ENCODE measurements at regions not wholly inside any gene's neighbourhood (a gene's known extent, or its start where the extent isn't known, plus 50 kb on each side); places are given as distances from the start of the nearest gene placed in this dataset.

- no peak for DNase-seq
Observed at GRCh38 chr14:55946231-55946630, 172.0 kb upstream of the PELI2 start.

- DNase-seq, result no peak
Observed at GRCh38 chr14:55948399-55948798, 169.8 kb upstream of the PELI2 start.

- DNase-seq, result no peak
Observed at GRCh38 chr14:55949708-55950107, 168.5 kb upstream of the PELI2 start.

DNA sequence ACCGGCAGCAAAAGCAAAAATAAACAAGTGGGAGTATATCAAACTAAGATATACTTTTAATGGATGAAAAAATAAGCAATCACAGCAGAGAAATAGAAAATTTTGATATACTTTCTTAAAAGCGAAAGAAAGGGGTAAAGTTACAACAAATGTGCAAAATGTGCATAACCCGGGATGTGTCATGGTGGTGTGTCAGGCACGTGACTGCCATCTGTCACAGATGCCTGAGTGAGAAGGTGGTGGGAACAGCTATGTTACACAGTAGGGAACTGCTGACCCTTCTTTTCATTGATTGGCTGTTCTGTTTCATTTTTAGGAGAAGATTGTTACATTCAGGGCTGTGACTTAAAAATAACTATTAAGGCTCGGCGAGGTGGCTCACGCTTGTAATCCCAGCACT is 168.1 kb upstream of the PELI2 start:
- DNase-seq, result no peak

- no peak for DNase-seq
Observed at GRCh38 chr14:55951341-55952206, 166.6 kb upstream of the PELI2 start.

GRCh38 chr14:55954108-55954507 is 164.1 kb upstream of the PELI2 start:
- no peak for DNase-seq

GRCh38 chr14:55955175-55955574 is 163.0 kb upstream of the PELI2 start:
- no peak for DNase-seq

- no peak for DNase-seq
Observed at GRCh38 chr14:55957950-55958349, 160.3 kb upstream of the PELI2 start.

DNA sequence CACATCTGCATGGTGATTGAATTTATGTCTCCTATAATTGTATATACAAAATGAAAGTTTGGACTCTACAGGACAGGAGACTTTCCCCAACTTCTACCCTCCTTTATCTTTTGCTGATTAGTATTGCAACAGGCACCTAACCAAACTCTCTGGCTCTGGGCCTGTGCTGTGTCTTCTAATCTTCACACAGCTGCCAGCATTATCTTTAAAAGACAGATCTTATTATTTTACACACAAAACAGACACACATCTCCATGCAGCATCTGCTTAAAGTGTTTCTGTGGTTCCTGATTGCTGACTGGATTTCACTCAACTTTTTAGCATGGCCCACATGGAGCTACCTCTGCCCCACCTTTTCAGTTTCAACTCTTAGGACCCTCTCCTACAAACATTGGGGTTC is 154.9 kb upstream of the PELI2 start:
- DNase-seq, result no peak

- no peak for DNase-seq
Observed at GRCh38 chr14:55964091-55964490, 154.1 kb upstream of the PELI2 start.

GRCh38 chr14:55964821-55965220 is 153.4 kb upstream of the PELI2 start:
- DNase-seq, result no peak

GRCh38 chr14:55965851-55966250 is 152.4 kb upstream of the PELI2 start:
- no peak for DNase-seq

GRCh38 chr14:55968741-55969140 is 149.5 kb upstream of the PELI2 start:
- no peak for DNase-seq

DNA sequence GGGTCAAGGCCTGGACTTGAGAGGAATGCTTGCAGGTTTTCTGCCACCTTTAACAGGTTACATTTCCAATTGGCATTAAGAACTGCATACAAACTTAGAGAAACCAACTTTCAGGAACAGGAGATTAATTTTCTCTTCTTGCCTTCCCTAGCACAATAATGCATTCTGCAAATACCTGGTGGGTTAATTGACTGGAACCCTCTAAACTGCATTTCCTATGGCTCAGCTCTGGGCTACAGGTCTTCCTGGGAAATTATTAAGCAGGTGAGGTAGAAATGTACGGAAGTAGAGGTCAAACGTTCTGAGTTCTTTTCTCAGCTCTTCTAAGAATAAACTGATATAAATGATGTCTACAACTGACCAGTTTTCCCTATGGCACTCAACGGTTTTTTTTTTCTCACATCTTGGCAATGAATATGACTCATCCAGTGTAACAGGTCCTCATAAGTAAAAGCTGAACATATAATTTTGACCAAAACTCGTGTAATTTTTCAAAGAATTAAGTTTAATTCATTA is 144.9 kb upstream of the PELI2 start:
- no peak for DNase-seq

- DNase-seq, result no peak
Observed at GRCh38 chr14:55973911-55974630, 144.1 kb upstream of the PELI2 start.

DNA sequence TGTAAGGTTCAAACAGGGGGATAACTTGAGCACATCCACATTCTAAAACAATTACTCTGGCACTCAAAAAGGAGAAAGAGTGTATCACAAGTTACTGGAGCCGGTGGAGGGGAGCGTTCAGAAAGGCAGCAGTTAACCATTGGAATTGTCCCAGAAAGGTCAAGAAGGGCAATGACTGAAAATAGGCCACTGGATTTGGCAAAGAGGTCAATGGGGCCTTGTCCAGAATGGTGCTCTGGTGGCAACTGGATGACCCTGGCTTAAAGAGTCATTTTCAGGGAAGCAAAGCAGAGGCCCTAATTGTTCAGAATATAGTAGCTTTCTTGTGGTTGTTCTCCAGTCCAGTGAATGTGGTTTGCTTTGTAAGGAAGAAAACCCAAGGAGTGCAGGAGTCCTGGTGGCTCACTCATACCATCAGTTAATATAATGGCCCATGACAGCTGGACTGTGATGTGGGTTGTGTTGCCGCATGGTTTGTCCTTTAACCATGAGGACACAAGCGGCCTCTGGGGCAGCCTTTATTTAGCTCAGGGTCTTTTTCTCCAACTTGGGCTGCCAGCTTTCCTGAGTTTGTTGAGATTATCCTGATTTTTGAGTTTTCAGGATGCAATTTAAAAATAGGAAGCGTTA is 142.8 kb upstream of the PELI2 start:
- DNase-seq, result no peak

DNA sequence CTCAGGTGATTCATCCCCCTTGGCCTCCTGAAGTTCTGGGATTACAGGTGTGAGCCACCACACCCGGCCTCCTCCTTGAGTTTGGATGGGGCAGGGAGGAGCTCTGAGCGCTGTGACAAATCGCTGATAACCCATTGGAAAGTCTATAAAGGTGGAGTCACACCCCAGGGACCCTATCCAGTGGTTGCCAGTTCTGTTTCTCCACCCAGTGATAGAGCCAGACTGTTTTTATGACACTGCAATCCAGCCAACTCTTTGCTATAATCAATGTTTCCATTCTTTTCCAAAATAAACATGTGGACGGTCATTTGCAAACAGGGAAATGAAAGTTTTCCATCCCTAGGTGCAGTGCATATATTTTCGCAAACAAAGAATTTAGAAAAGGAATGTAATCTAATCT is 142.0 kb upstream of the PELI2 start:
- DNase-seq, result no peak

- no peak for DNase-seq
Observed at GRCh38 chr14:55976655-55977054, 141.6 kb upstream of the PELI2 start.

DNA sequence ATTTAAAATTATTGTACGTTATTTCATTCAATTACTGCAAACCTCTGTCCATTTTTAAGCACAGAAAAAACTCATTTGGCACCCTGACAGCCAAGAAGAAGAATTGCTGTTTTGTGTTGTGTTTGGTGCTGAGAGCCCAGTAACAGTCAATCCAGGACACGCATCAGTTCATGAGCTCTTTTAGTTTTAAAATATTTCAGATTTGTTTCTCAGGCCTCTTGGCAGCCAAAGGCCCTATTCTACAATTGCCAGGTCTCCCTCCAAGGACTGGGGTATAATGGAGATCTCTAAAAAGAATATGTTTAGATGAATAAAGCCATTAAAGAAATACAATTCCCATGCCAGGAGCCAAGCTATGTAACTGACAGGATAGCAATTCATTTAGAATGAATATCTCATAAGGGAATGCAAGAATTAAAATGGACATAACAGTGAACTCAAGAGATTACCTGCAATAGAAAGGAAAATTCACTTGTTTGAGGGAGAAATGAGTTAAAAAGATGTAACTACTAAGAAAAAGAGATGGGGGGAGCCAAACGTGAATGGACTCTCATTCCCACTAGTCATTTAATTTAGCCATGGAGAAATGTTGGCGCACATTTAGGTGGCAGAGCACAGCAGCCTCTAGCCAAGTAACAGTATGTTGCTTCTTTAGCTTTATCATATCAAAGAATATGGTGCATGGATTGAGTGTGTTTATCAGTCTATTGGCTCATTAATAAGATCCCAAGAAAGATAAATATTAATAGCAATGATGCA is 140.6 kb upstream of the PELI2 start:
- DNase-seq, result no peak

DNA sequence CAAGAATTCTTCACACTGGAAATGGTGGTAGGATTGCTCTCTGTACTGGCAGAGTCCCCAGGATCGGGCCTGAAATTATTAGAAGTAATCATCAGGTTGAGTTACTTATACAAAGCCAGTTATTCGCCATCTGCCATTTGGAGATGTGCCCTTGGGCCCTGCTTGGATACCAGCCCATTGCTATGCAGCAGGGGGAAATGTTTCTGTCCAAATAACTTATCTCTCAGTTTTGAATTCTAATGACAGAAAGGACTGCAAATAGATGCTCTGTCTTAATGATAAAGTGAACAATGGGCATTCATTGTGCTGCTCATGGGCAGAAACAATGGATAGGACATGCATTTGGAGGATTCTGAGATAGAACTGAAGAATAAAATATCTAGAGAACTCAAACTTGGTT is 139.1 kb upstream of the PELI2 start:
- no peak for DNase-seq

DNA sequence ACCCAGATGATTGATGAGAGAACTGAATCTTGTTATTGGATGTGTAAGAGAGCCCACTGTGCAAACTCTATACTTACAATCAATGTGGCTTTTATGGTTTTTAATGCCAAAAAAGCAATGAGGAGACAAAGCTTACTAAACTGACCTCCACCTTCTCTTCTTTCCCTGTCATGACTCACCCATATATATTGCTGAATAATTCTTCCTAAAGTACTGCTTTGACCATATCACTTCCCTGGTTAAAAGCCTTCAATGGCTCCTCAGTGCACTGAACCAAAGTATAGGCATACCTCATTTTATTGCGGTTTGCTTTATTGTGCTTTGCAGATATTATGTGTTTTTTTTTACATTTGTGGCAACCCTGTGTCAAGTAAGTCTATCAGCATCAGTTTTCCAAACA is 138.4 kb upstream of the PELI2 start:
- no peak for DNase-seq

DNA sequence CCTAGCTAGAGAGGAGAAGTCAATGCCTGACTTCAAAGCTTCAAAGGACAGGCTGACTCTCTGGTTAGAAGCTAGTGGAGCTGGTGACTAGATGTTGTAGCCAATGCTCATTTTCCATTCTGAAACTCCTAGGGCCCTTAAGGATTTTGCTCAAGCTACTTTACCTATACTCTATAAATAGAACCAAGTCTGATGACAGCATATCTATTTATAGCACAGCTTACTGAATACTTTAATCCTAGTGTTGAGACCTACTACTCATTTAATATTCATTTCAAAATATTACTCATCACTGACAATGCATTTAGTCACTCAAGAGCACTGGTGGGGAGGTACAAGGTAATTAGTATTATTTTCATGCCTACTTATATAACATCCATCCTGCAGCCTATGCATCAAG is 137.2 kb upstream of the PELI2 start:
- DNase-seq, result no peak

DNA sequence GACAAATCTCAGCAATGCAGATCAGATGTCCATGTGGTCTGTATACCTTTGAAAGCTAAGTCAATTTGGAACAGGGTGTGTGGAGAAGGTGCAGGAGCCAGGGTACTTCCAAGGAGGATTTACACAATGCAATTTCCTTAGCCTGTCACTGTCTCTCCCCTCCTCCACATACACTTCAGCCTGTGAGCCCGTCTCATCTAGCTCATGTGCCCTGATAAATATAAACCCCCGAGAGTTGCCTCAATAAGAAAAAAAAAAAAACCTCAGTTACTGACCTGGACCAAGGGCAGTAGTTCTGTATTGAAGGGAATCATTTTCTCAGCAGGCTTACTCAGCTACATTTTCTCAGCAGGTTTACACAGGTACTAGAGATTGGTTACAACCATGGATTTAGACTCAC is 132.1 kb upstream of the PELI2 start:
- DNase-seq, result no peak
